SU-DHL-6 (cell line): ENCODE measurements at regions not wholly inside any gene's neighbourhood (a gene's known extent, or its start where the extent isn't known, plus 50 kb on each side); places are given as distances from the start of the nearest gene placed in this dataset.

ENCODE experiments used
- H2AFZ ChIP-seq: fragments of 200-600 bp; sonication (generic); 2 replicates; pipeline ENCODE4 v1.6.1; 2014; ENCODE audit warnings: low read depth, mild to moderate bottlenecking, moderate library complexity, mixed read lengths, antibody characterized with exemption, low read length; ENCODE audit not compliant: severe bottlenecking
- H3F3A ChIP-seq: fragments of 200-600 bp; shearing (Covaris generic); 2 replicates; pipeline ENCODE4 v1.6.0; 2016; ENCODE audit warnings: antibody characterized with exemption, mild to moderate bottlenecking; ENCODE audit not compliant: insufficient read depth
- H3K27ac ChIP-seq: fragments of 200-600 bp; sonication (generic); 2 replicates; pipeline ENCODE4 v1.5.1; 2016; ENCODE audit warnings: low read depth, mild to moderate bottlenecking, low read length, moderate library complexity, mixed read lengths
- H3K27me3 ChIP-seq: fragments of 200-600 bp; sonication (generic), shearing (Covaris generic); 2 replicates; pipeline ENCODE4 v1.6.0; 2014; ENCODE audit warnings: mild to moderate bottlenecking, low read length
- H3K36me3 ChIP-seq: fragments of 200-600 bp; sonication (generic); 2 replicates; pipeline ENCODE4 v1.6.1; 2014; ENCODE audit warnings: mild to moderate bottlenecking, low read length, mixed read lengths
- H3K4me2 ChIP-seq: fragments of 300-600, 200-600 bp; shearing (Covaris generic), sonication (generic); 2 replicates; pipeline ENCODE4 v1.6.0; 2014; ENCODE audit warnings: low read length, low read depth, mild to moderate bottlenecking; ENCODE audit not compliant: poor library complexity, severe bottlenecking
- H3K4me3 ChIP-seq: fragments of 200-600 bp; sonication (generic); 2 replicates; pipeline ENCODE4 v1.5.1; 2014; ENCODE audit warnings: antibody characterized with exemption, low read length, mild to moderate bottlenecking, mixed read lengths; ENCODE audit not compliant: insufficient read depth, poor library complexity, severe bottlenecking
- H3K79me2 ChIP-seq: fragments of 200-600 bp; sonication (generic); 2 replicates; pipeline ENCODE4 v1.6.1; 2014; ENCODE audit warnings: mild to moderate bottlenecking, low read length, moderate library complexity; ENCODE audit not compliant: insufficient read depth
- H3K9ac ChIP-seq: fragments of 200-600 bp; sonication (generic); 2 replicates; pipeline ENCODE4 v1.7.0; 2014; ENCODE audit warnings: mild to moderate bottlenecking, low read length
- H3K9me2 ChIP-seq: fragments of 200-600 bp; sonication (generic); replicated peaks from 2 replicates; pipeline ENCODE4 v1.6.1; 2014; ENCODE audit warnings: low read length; ENCODE audit not compliant: insufficient read depth
- H3K9me3 ChIP-seq: fragments of 200-600 bp; sonication (generic); 2 replicates; pipeline ENCODE4 v1.6.1; 2014; ENCODE audit warnings: low read length, mixed read lengths; ENCODE audit not compliant: insufficient read depth
- H4K20me1 ChIP-seq: fragments of 200-600 bp; sonication (generic); 2 replicates; pipeline ENCODE4 v1.6.1; 2014; ENCODE audit warnings: low read depth, mild to moderate bottlenecking, antibody characterized with exemption, low read length, moderate library complexity, mixed read lengths
- CTCF ChIP-seq: fragments of 200-600 bp; sonication (generic); IDR thresholded peaks from one replicate; pipeline ENCODE4 v1.5.1; 2017; ENCODE audit warnings: antibody characterized with exemption, mild to moderate bottlenecking, low read length, moderate library complexity; ENCODE audit not compliant: insufficient read depth, poor library complexity, severe bottlenecking
- EZH2phosphoT487 ChIP-seq: fragments of 200-600 bp; sonication (generic), shearing (Covaris generic); conservative IDR thresholded peaks from 2 replicates; pipeline ENCODE4 v1.6.1; 2018; ENCODE audit warnings: mild to moderate bottlenecking, antibody characterized with exemption, low read length, moderate library complexity, mixed read lengths

GRCh38 chr9:107760469-107761242 lies 271.1 kb upstream of the KLF4 start:
- Histone ChIP-seq H3K9me2 (no peaks in the 10 kb centered on the region; the same call in 1 of the 2 replicates), H3K4me2 (no peak overlapping the region), H2AFZ (no peak overlapping the region), H4K20me1 (no peaks in the 10 kb centered on the region), H3K27ac (no peak overlapping the region), H3K79me2 (no peaks in the 10 kb centered on the region), H3K9me3 (no peaks in the 10 kb centered on the region), H3F3A (no peaks in the 10 kb centered on the region), H3K4me3 (no peak overlapping the region), H3K27me3 (no peaks in the 10 kb centered on the region), H3K9ac (no peak overlapping the region), H3K36me3 (no peaks in the 10 kb centered on the region)
- TF ChIP-seq CTCF (no peak), EZH2phosphoT487 (no peak)

GRCh38 chr9:107759823-107760166 lies 270.2 kb upstream of the KLF4 start:
- Histone ChIP-seq H3F3A (no peaks in the 10 kb centered on the region), H3K9me2 (no peaks in the 10 kb centered on the region; the same call in 1 of the 2 replicates), H3K79me2 (no peaks in the 10 kb centered on the region), H2AFZ (no peak overlapping the region), H3K27me3 (no peaks in the 10 kb centered on the region), H3K27ac (no peak overlapping the region), H3K36me3 (no peaks in the 10 kb centered on the region), H3K4me3 (no peak overlapping the region), H3K9me3 (no peaks in the 10 kb centered on the region), H3K9ac (no peak overlapping the region), H4K20me1 (no peaks in the 10 kb centered on the region), H3K4me2 (no peak overlapping the region)
- TF ChIP-seq EZH2phosphoT487 (no peak), CTCF (no peak)

- Histone ChIP-seq H4K20me1 (no peaks in the 10 kb centered on the region), H3K27me3 (no peaks in the 10 kb centered on the region), H3K27ac (no peak overlapping the region), H3K4me2 (no peak overlapping the region), H3K36me3 (no peaks in the 10 kb centered on the region), H3K9me2 (no peaks in the 10 kb centered on the region; the same call in 1 of the 2 replicates), H2AFZ (no peak overlapping the region), H3F3A (no peaks in the 10 kb centered on the region), H3K9ac (no peak overlapping the region), H3K9me3 (no peaks in the 10 kb centered on the region), H3K79me2 (no peaks in the 10 kb centered on the region), H3K4me3 (no peak overlapping the region)
- no peak for TF ChIP-seq EZH2phosphoT487
- no peak for TF ChIP-seq CTCF
These were observed 269.6 kb upstream of the KLF4 start for GRCh38 chr9:107759009-107759822.
